Sigmoid colon (tissue), 4 donors: ENCODE measurements at regions not wholly inside any gene's neighbourhood (a gene's known extent, or its start where the extent isn't known, plus 50 kb on each side); places are given as distances from the start of the nearest gene placed in this dataset.

Experiments used
- CTCF ChIP-seq, 4 experiments: fragments of 450-650 bp in 3 of 4; fragments of 200-600 bp in 1 of 4; IDR thresholded peaks; one replicate each; pipeline ENCODE4 v1.5.1; 2016 to 2019; ENCODE audit warnings: antibody characterized with exemption in 4 of 4, mild to moderate bottlenecking in 3 of 4, moderate library complexity in 2 of 4
- POLR2A ChIP-seq, 2 donors: fragments of 450-650 bp; IDR thresholded peaks; one replicate each; pipeline ENCODE4 v1.6.1; 2016; ENCODE audit warnings: antibody characterized with exemption in 2 of 2, mild to moderate bottlenecking in 2 of 2, moderate library complexity in 2 of 2
- POLR2AphosphoS5 ChIP-seq, 4 donors: sonication (generic); formaldehyde crosslinking; IDR thresholded peaks; one replicate each; pipeline ENCODE4 v1.6.1; 2017; ENCODE audit warnings: antibody characterized with exemption in 4 of 4

GRCh38 chr2:226647621-226648518 is 151.8 kb downstream of the IRS1 start:
- no peak for TF ChIP-seq CTCF (IDR thresholded peaks at IDR 0.05)
- no peak for TF ChIP-seq POLR2A (IDR thresholded peaks at IDR 0.05)
- no peak for TF ChIP-seq POLR2AphosphoS5 (IDR thresholded peaks at IDR 0.05)
